ENCODE measurements at regions not wholly inside any gene's neighbourhood (a gene's known extent, or its start where the extent isn't known, plus 50 kb on each side); places are given as distances from the start of the nearest gene placed in this dataset.
"Not testable (repeated sequence)": the region's sequence is repeated elsewhere in the genome, so short reads cannot be mapped to it uniquely, and the experiment has no call there.

DNA sequence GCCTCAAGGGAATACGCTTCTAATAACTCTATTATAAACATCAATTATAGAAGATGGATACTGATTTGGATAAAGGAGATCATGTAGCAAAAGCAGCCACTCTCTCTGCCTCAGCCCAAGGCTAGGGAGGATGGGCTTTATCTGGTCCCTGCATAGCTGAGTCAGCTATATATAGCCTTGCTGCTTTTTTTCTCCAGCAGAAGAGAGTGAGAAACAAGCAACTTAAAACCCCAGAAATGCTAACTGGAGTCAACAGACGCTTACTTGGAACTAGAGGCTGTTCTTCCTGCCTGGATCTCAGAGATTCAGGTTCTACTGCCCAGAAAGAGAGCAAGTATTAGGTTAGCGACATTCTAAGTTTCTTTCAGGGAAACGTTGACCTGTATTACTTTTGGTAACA lies 426.7 kb upstream of the KLHL29 start:
- no peak for DNase-seq

DNA sequence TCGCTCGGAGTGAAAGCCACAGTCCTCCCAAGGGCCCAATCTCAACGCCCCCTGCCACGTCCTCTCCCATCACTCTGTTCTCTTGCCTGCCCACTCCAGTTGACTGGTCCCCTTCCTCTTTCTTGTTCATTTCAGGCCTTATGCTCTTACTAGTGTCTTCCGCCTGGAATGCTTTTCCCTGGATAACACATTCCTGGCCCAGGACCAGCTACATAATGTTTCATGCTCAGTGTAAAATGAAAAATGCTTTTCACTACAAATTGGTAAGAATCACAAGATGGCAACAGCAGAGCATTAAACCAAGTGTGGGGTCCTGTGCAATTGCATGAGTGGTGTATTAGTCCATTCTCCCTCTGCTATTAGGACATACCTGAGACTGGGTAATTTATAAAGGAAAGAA lies 417.2 kb upstream of the KLHL29 start:
- DNase-seq: no peak

DNA sequence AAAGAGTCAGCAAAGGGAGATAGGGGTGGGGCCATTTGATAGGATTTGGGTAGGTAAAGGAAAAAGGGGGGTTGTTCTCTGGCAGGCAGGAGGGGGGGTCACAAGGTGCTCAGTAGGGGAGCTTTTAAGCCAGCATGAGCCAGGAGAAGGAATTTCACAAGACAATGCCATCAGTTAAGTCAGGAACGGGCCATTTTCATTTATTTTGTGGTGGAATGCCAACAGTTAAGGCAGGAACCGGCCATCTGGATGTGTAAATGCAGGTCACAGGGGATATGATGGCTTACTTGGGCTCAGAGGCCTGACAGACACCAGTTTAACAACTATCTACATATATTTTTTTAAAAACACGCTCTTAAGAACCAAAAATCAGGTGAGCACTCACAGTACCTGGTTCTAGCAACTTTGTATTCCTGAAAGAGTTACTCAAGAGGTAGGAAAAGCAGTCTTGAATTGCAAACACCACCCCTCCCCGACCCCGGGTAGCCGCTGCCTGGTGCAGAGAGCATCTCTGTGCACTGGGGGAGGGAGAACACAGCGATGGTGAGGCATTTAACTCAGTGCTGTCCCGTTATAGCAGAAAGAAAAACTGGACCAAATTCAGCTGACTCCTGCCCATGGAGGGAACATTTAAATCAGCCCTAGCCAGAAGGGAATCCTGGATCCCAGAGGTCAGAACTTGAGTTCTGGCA lies 414.5 kb upstream of the KLHL29 start:
- DNase-seq: no peak

DNA sequence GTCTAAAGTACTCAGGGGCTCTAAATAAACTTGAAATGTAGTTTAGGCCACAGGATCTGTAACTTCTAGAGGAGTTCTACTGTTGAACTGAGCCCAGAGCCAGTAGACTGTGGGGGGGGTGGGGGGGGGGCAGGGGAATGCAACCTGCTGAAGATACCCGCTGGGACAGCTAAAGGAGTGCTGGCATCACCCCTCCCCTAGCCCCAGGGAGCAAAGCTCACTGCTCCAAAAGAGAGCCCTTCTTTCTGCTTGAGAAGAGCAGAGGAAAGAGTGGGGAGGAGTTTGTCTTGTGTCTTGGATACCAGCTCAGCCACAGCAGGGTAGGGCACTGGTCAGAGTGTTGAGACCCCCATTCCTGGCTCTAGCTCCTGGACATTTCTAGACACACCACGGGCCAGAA lies 414.0 kb upstream of the KLHL29 start:
- DNase-seq: no peak

DNA sequence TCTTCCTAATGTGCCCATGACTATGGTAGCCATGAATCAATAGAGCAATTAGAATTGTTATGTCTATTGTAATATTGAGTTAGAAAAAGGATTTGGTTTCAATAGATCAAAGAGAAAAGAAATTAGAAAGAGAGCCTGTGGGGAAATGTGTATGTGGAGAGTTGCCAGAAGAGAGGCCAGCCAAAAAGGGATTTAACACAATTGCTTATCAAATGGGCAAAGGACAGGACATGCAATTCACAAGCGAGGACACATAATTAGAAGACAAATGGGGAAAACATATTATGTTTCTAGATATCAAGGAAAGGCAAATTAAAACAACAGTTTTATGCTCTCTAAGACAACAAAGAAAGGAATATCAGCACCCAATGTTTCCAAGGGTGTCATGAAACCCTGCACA lies 403.2 kb upstream of the KLHL29 start:
- no peak for DNase-seq

DNA sequence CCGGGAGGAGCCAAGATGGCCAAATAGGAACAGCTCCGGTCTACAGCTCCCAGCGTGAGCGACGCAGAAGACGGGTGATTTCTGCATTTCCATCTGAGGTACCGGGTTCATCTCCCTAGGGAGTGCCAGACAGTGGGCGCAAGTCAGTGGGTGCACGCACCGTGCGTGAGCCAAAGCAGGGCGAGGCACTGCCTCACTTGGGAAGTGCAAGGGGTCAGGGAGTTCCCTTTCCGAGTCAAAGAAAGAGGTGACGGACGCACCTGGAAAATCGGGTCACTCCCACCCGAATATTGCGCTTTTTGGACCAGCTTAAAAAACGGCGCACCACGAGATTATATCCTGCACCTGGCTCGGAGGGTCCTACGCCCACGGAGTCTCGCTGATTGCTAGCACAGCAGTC lies 400.8 kb upstream of the KLHL29 start:
- DNase-seq: not testable (repeated sequence)

DNA sequence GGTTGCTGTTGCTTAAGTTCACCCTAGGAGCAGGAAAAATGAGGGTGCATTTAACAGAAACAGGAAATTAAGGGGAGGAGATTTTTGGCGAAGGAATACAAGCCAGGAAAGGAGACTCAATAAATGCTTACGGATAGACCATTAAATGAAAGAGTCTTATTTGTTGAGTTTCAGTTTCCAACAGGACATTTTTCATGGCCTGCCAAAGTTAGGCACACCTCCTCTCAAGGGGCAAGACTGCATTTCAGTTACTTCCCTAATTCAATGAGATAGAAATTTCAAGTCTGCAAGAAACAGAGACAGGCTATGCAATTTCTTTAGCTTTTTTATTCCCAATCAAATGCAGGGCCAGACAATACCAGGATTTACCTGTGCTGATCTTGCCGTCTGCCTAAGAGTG lies 394.7 kb upstream of the KLHL29 start:
- DNase-seq: no peak

DNA sequence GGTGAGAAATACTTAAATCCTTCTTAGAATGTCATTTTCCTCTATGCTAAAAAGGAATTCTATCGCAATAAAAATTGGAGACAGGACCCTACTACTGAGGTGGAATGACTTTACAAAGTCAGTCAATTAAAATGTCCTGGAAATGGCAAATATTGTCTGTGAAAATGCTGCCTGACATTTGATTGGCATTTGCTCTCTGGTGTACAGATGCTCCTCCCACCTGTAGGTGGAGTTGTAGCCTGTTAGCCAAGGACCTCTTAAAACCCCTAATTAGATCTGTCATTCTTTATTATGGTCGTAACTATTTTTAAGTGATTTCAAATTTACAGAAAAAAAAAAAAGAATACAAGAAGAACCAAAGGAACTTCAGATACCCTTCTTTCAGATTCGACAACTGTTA lies 393.1 kb upstream of the KLHL29 start:
- DNase-seq: no peak

DNA sequence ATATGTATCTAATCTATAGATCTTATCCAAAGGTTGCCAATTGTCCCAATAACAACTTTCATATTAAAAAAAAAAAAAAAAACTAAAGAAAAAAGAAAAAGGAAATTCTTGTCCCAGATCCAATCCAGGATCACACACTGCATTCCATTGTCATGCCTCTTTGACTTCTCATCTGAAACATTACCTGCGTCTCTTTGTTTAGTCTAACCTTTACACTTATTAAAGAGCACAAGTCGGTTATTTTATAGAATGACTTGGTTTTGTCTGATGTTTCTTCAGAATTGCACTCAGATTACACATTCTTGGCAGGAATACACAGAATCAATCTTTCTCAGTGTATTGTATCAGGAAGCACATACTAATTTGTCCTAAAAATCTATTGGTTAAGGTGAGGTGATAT lies 392.5 kb upstream of the KLHL29 start:
- no peak for DNase-seq

DNA sequence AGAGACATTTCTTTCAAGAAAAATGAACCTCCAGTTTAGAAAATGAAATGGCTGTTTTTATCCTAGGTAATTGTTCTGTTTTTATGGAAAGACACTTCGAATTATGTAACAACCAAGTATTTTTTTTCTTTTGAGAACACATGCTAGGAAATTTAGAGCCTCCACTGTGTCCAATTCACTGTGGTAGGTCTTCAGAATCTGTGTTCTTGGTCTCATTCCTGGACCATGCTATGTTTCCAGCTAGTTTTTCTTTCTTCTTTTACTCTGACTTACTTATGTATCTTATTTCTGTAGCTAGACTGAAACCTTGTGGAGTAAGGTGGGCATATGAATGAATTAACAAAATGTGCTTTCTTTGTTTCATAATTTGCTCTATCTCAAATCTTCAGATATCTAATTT lies 391.7 kb upstream of the KLHL29 start:
- DNase-seq: no peak

DNA sequence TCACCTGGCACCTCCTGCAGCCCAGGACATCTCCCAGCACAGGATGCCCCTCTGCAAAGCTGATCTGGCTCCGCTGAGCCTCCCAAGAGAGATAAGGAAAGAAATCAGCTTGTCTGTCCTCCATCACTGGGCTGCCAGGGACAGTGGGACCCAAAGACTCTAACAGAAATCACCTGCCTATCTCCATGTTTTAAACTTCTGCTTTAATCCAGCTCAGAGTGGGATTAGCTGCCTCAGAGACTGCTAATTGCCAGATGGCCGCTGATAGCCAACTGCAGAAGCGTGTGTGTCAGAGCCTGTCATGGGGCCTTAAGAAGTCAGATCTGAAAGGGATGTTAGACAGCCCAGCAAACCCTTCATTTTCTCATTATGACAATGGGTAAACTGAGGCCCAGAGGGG lies 389.4 kb upstream of the KLHL29 start:
- no peak for DNase-seq

DNA sequence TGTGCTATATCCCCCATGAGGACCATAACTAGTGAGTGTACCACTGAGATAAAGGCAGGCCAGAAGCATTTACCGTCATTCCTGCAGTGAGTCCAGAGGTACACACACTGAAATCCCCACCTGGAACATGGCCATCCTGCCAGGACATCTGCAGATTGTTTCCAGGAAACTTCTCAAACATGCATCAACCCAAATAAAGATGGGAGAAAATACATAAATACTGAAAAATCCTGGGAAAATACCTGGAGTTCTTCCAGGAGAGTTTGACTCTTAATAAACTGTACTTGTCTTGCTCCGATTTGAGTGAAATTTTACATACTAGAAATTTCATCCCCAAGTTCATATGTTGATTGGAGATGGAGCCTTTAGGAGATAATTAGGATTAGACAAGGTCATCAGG lies 388.1 kb upstream of the KLHL29 start:
- no peak for DNase-seq

DNA sequence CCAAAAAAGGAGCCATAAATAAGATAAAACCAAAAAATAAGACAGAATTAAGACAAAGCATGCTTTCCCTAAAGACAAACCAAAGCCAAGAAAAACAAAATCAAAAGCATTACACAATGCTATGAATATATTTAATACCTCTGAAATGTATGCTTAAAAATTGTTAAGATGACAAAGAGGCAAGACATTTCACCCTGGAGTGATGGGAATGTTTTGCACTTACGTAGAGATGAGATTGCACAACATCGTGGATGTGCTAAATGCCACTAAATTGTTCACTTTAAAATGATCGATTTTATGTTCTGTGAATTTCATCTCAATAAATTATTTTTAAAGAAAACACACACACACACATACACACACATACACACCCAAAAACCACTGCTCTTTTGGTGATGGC lies 386.6 kb upstream of the KLHL29 start:
- peak; percentile 44 for DNase-seq

DNA sequence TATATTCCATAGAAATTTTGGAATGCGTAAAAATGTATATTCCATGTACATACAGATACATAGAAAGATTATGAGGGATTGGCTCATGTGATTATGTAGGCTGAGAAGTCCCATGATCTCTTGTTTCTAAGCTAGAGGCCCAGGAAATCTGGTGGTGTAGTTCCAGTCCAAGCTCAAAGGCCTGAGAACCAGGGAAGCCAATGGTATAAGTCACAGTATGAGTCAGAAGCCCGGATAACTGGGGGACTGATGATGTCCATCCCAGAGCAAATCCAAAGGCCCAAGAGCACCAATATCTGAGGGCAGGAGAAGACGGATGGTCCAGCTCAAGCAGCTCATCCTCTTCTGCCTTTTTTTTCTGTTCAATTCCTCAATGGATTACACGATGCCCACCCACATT lies 385.0 kb upstream of the KLHL29 start:
- peak; percentile 23 for DNase-seq

DNA sequence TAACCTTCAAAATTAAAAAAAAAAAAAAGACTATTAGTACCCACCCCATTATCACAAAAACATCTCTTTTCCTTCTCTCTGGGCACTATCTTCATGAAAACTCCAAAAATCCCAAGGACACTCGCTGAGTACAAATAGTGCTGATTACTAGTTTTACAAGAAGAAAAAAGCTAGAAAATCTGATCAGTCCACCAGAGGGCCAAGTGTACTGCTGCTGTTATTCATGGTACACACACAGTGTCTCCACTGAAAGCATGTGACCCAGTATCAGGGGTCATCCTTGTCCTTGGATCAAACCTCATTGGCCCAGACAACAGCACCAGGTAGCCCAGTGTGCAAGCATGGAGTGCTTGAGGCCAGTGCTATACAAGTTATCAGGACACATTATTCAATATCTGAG lies 382.7 kb upstream of the KLHL29 start:
- no peak for DNase-seq

DNA sequence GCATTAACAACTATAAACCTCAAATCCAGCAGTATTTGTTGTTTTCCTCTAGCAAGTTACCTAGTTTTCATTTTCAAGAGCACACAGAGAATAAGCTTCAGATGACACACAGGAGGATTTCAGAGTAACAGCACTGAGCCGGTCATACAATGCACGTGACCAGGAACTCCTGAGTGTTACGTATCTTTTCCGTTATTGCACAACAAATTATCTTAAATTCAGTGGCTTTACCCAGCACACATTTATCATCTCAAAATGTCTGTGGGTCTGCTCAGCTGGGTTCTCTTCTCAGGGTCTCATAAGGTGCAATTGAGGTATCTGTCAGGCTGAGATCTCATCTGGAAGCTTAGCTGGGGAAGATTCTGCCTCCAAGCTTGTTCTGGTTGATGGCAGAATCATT lies 379.5 kb upstream of the KLHL29 start:
- DNase-seq: no peak

DNA sequence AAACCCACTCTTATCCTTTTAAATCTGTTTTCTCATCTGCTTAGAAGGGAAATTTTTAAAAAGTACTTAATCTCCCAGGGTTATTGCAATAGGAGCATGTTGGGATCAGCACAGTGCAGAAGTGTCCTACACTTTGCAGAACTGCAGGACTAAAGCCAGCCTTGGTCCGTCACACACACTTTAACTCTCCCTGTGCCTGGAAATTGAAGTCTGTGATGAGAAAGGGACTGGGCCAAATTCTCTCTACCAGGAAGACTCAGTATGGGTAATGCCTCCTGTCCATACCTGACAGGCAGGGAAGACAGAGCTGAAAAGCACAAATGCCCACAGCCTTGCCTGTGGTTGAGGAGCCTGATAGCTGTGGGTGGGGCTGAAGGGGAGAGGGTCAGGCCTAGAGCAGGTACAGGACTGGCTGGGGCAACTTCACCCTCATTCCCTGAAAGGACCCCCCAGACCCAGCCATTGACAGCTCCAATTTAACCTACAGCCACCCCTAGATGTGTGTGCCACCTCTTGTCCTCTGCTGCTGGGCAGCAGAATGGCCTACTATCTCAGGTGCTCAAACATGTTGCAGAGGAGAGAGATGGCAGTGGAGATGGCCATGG lies 377.2 kb upstream of the KLHL29 start:
- DNase-seq: no peak

DNA sequence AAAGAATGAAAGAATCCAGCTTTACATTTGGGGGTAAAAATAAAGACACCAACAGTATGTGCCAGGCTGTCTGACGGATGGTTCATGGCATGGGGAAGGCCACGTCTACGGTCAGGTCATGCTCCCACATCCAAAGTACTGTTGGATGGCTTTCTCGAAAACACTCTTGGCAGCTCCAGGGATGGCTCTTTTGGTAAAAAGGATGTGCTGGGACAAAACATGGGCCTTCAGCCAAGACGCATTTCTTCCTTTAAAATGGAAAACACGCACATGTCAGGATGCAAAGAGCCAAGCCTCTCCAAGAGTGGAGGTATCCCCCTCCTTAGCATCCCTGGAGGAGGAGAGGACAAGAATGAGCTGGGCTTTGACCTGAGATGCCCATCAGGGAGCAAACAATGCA lies 376.5 kb upstream of the KLHL29 start:
- DNase-seq: no peak

DNA sequence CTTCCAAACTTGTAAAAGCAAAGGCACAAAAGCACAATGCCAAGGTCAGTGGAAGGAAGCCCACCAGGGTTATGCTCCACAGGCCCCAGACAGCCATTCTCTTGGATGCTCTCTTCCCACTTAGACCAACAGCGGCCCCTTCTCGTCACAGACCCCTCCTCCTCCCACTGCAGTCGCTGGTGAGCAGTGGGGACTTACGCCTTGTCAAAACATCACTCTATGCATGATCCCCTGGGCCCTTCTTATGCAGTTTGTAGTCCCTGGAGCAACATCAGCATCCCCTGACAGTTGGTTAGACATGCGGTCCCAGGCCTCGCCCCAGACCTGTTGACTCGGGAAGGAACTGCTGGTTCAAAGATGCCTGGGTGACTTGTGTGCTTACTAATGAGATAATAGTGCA lies 376.0 kb upstream of the KLHL29 start:
- DNase-seq: no peak

DNA sequence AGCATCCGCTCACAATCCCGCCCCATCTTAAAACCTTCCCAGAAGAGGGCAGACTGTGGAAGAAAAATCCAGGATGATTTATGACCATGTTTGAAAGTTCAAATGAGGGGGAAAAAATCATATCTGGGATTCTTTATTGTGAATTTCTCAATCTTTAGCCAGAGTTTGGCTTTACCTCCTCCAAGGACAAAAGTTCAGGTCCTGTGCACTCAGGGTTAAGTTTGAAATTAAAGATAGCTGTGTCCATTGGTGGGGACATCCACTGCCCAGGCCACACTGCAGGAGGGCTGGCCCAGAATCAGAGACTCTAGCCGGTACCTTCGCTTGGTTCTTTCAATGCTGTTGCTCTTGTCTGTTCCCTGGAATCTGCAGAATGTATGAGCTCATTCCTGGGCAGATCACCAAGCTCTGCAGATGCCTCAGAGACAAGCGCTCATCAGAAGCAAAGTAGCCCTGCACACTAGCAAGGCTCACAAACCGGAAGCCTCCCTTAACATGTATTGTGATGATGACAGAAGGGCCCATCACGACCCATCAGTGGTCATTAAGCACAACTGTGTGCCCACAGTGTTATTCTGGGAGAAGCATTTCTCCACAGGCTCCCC lies 375.3 kb upstream of the KLHL29 start:
- peak; percentile 79 for DNase-seq

DNA sequence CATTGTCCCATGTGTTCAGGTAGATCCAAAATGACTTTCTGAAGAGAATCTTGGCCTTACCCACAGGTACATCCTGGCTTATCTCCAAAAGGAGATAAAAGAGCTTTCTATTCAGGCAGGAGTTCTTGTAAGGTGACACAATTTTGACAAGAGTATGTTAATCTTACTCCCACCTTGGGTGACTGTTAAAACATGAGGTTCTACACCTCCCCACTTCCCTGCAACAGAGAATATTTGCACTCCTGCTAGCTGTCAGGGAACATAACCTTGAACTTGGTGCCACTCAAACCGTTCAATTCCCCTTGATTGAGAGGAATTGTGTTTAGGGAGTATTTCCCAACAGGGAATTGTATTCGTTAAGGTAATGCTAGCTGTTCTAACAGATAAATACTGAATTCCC lies 372.5 kb upstream of the KLHL29 start:
- DNase-seq: no peak

DNA sequence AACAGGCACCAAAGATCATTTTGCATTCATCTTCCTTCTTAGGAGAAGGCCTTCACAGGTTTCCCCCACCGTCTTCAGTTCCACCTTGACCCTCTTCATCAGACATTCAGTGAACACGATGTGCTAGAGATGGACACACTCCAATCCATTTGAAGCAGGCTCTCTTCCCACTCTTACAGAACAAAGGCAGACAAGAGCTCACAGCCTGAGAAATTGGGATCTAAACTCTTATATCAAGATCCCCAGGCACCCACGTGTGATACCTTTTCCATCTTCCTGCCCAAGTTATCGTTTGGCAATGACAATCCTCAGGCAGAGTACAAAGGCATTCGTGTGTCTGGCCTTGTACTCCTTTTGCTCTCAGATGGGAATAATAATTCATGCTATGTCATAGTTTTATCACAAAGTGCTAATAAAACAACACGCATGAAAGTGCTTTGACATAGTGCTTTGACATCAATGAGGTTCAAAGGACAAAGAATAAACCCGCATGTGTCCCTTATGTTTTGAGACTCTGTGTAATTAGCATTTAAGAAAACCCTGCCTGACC lies 369.3 kb upstream of the KLHL29 start:
- no peak for DNase-seq

DNA sequence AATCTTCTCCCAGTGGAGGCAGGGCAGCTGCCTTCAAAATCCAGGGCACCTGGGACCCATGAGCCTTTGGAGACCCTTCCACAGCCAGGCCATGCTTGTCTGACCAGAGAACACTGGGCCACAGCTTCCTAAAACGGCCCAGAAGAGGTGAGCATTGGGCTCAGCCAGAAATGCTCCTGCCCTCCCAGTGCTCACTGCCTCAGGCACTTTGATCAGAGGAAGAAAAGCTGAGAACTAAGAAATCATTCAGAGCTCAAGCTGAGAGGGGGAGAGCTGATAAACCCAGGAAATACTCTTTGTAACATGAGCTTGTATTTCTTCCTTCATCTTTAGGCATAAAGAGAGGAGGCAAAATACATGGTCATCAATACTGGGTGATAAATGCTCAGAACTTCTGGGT lies 365.5 kb upstream of the KLHL29 start:
- DNase-seq: no peak

DNA sequence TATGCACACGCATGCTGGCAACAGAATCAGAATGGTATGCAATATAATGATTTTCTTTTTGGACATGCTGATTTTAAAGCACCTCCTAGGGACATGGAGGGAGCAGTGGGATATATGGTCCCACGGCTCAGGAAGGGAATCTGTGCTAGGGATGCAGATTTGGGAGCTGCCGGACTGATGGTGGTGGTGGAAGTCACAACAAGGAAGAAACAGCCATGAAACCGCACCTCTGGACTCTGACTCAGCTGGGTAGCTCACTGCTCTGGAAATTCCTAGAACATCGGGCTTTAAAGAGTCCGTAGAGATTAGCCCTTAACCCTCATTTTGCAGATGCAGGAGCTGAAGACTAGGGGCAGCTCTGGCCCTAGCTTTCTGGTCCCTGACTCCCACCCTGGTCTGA lies 364.3 kb upstream of the KLHL29 start:
- DNase-seq: no peak

All from fibroblast of skin of right quadriceps (primary cell).